Liver (tissue), 8 donors: ENCODE measurements at regions not wholly inside any gene's neighbourhood (a gene's known extent, or its start where the extent isn't known, plus 50 kb on each side); places are given as distances from the start of the nearest gene placed in this dataset.

Experiments used
- DNase-seq: peaks from one replicate; pipeline ENCODE4 v3.0.0-alpha.2; 2017; ENCODE audit warnings: low spot score
- H3K27ac ChIP-seq, 2 donors: one replicate each; pipeline ENCODE4 v1.7.0; 2013; ENCODE audit warnings: inconsistent platforms in 2 of 2, low read length in 2 of 2, control low read depth in 1 of 2, low read depth in 1 of 2, mild to moderate bottlenecking in 1 of 2
- H3K27me3 ChIP-seq, 4 donors: one replicate each; pipeline versions ENCODE4 v1.6.1 to v1.7.0; 2013; ENCODE audit warnings: low read length in 3 of 4, inconsistent platforms in 1 of 4, mild to moderate bottlenecking in 1 of 4, moderate library complexity in 1 of 4; ENCODE audit not compliant: control insufficient read depth in 4 of 4, insufficient read depth in 4 of 4
- H3K36me3 ChIP-seq, 4 donors: one replicate each; pipeline versions ENCODE4 v1.6.1 to v1.7.0; 2013; ENCODE audit warnings: low read length in 3 of 4, mild to moderate bottlenecking in 3 of 4, low read depth in 1 of 4, moderate library complexity in 1 of 4; ENCODE audit not compliant: control insufficient read depth in 4 of 4, insufficient read depth in 3 of 4
- H3K4me1 ChIP-seq, 4 donors: one replicate each; pipeline versions ENCODE4 v1.6.1 to v1.7.0; 2013; ENCODE audit warnings: low read length in 3 of 4, mild to moderate bottlenecking in 3 of 4, moderate library complexity in 1 of 4; ENCODE audit not compliant: control insufficient read depth in 4 of 4, insufficient read depth in 4 of 4
- H3K4me3 ChIP-seq, 3 donors: one replicate each; pipeline versions ENCODE4 v1.6.1 to v1.7.0; 2013; ENCODE audit warnings: low read length in 3 of 3, control low read depth in 1 of 3, low read depth in 1 of 3, mild to moderate bottlenecking in 1 of 3
- H3K9ac ChIP-seq, 2 donors: one replicate each; pipeline ENCODE4 v1.7.0; 2013; ENCODE audit warnings: low read length in 2 of 2, mild to moderate bottlenecking in 2 of 2, moderate library complexity in 2 of 2, control low read depth in 1 of 2, low read depth in 1 of 2
- H3K9me3 ChIP-seq, 4 donors: one replicate each; pipeline versions ENCODE4 v1.6.1 to v1.7.0; 2013; ENCODE audit warnings: low read length in 3 of 4; ENCODE audit not compliant: control insufficient read depth in 4 of 4
- RAD21 ChIP-seq, 2 donors: IDR thresholded peaks; 2 replicates each; pipeline ENCODE4 v1.6.1; 2016; ENCODE audit warnings: antibody characterized with exemption in 2 of 2, mild to moderate bottlenecking in 2 of 2
- TAF1 ChIP-seq: conservative IDR thresholded peaks from 2 replicates; pipeline ENCODE4 v1.6.1; 2016; ENCODE audit warnings: antibody characterized with exemption, mild to moderate bottlenecking
- YY1 ChIP-seq: IDR thresholded peaks from 2 replicates; pipeline ENCODE4 v1.6.1; 2016; ENCODE audit warnings: antibody characterized with exemption, mild to moderate bottlenecking
- WGBS: extraction: QIAGEN DNeasy Blood & Tissue Kit; methylation state at CpG from one replicate; pipeline ENCODE4 v1.1.7; 2013; 5-methylcytosine and 5-hydroxymethylcytosine counted together
- TF ChIP-seq, protein P1 (sequence below): IDR thresholded peaks from 2 replicates; pipeline ENCODE4 v1.6.1; 2016; ENCODE audit warnings: antibody characterized with exemption
- TF ChIP-seq, protein P2 (sequence below): IDR thresholded peaks from 2 replicates; pipeline ENCODE4 v1.6.1; 2016; ENCODE audit warnings: antibody characterized with exemption
- TF ChIP-seq, protein P3 (sequence below): IDR thresholded peaks from 2 replicates; pipeline ENCODE4 v1.6.1; 2016; ENCODE audit warnings: antibody characterized with exemption
- TF ChIP-seq, protein P4 (sequence below): fragments of 150-350 bp; IDR thresholded peaks from 2 replicates; pipeline ENCODE4 v1.5.1; 2017; ENCODE audit warnings: improper control_type of control experiment, low read depth, low read length; ENCODE audit not compliant: missing input control
- donor health status: healthy.
- donor health status: healthy.
- donor health status: healthy.
- donor health status: healthy.
- donor health status: healthy.

DNA sequence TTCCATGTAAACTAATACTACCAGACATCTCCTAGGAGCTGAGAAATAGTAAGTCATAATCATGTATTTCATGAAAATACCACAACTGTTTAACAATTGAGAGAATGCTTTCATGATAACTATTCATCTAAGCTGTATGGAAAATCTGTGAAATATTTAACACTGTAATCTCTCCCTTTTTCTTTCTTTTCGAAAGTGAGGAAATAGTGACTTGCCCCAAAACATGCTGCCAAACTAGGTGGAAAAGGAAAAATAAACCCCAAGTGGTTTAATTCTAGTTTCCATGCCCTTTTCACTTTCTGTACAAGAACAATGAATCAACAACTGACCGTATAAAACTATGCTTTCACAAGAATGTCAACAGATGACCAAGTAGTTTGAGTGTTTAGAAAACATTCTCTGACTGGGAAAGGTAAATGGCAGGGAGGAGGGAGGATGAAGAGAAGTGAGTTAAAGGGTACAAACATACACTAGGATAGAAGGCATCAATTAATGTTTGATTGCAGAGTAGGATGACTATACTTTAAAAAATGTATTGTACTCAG, 147.5 kb upstream of the AVPR1A start (continued):
- TF ChIP-seq, protein P1, sequence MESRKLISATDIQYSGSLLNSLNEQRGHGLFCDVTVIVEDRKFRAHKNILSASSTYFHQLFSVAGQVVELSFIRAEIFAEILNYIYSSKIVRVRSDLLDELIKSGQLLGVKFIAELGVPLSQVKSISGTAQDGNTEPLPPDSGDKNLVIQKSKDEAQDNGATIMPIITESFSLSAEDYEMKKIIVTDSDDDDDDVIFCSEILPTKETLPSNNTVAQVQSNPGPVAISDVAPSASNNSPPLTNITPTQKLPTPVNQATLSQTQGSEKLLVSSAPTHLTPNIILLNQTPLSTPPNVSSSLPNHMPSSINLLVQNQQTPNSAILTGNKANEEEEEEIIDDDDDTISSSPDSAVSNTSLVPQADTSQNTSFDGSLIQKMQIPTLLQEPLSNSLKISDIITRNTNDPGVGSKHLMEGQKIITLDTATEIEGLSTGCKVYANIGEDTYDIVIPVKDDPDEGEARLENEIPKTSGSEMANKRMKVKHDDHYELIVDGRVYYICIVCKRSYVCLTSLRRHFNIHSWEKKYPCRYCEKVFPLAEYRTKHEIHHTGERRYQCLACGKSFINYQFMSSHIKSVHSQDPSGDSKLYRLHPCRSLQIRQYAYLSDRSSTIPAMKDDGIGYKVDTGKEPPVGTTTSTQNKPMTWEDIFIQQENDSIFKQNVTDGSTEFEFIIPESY: no peak
- TF ChIP-seq, protein P2, sequence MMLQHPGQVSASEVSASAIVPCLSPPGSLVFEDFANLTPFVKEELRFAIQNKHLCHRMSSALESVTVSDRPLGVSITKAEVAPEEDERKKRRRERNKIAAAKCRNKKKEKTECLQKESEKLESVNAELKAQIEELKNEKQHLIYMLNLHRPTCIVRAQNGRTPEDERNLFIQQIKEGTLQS: no peak

DNA sequence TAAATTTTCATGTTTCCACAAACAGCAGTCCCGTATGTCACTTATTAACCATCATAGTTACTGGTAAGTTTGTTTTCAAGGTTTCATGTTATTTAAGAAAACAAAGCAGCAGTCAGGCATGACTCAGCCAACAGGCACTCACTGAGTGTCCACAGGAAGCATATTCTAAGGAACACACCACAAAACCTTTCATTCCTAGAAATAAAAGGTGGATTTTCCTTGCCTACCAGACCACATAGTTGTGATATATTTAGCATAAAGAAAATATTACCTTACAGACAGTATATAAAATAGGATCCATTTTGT, 143.3 kb upstream of the AVPR1A start:
- WGBS: 38% methylated on average over 1 of the region's 1 CpG
- no peak overlapping the region for H3K4me3 ChIP-seq
- H3K4me1 ChIP-seq: peaks cover 0 to 1% (median 0%) of the 10 kb centered on the region in 4 donors
- H3K27ac ChIP-seq: no peak overlapping the region
- peak overlapping the region in 1 of 2 donors; percentile 21 for H3K9ac ChIP-seq
- TF ChIP-seq, protein P3, sequence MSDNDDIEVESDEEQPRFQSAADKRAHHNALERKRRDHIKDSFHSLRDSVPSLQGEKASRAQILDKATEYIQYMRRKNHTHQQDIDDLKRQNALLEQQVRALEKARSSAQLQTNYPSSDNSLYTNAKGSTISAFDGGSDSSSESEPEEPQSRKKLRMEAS: no peak
- TF ChIP-seq, protein P1: no peak
- no peak for TF ChIP-seq RAD21 (IDR thresholded peaks at IDR 0.05)
- no peak for TF ChIP-seq TAF1
- no peak for DNase-seq
- H3K9me3 ChIP-seq: no peaks in the 10 kb centered on the region
- no peaks in the 10 kb centered on the region for H3K27me3 ChIP-seq
- H3K36me3 ChIP-seq: no peaks in the 10 kb centered on the region

DNA sequence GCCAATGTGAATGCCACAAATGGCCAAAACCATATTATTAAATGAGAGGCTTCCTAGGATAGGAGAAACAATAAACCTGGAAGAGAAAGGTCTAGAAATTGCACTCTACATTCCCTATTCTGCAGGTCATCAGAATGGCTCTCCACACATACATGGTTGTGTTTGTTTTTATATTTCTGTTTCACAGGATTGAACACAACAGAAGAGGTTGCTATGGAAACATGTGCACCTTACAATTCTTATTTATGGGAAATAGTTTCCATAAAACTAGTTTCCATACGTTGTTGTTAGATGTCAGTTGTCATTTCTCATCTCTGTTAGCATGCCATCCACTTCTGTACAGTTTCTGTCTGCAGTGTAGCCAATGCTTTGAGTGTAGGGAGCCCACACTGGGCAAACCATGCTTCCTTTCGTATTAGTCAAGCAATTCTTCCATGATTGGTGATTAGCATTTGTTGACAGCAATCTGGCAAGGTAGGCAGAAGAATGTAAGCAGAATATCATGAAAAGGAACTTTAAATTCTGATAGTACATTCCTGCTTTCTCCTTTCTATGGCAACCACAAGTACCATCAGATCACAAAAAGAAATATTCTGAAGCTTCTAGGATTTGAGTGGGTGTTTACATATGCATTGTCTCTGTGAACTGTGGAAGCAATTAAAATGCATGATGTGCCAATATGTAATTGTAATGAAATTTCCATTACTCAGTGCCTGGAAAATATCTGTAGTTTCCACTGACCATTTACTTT, 141.6 kb upstream of the AVPR1A start:
- no peaks in the 10 kb centered on the region for H3K9me3 ChIP-seq
- H3K36me3 ChIP-seq: no peaks in the 10 kb centered on the region
- no peak for DNase-seq
- no peak overlapping the region for H3K4me3 ChIP-seq
- 68% methylated on average over 2 of the region's 2 CpGs for WGBS
- H3K27me3 ChIP-seq: no peaks in the 10 kb centered on the region
- H3K9ac ChIP-seq: no peak overlapping the region
- H3K27ac ChIP-seq: no peak overlapping the region
- TF ChIP-seq TAF1 (no peak), YY1 (no peak)
- TF ChIP-seq, protein P2: no peak
- TF ChIP-seq, protein P4, sequence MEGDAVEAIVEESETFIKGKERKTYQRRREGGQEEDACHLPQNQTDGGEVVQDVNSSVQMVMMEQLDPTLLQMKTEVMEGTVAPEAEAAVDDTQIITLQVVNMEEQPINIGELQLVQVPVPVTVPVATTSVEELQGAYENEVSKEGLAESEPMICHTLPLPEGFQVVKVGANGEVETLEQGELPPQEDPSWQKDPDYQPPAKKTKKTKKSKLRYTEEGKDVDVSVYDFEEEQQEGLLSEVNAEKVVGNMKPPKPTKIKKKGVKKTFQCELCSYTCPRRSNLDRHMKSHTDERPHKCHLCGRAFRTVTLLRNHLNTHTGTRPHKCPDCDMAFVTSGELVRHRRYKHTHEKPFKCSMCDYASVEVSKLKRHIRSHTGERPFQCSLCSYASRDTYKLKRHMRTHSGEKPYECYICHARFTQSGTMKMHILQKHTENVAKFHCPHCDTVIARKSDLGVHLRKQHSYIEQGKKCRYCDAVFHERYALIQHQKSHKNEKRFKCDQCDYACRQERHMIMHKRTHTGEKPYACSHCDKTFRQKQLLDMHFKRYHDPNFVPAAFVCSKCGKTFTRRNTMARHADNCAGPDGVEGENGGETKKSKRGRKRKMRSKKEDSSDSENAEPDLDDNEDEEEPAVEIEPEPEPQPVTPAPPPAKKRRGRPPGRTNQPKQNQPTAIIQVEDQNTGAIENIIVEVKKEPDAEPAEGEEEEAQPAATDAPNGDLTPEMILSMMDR: no peak
- peaks cover 0 to 1% (median 0%) of the 10 kb centered on the region in 4 donors for H3K4me1 ChIP-seq
